Chondrocyte (in vitro differentiated cells): ENCODE measurements at regions not wholly inside any gene's neighbourhood (a gene's known extent, or its start where the extent isn't known, plus 50 kb on each side); places are given as distances from the start of the nearest gene placed in this dataset.

Experiments
- DNase-seq: peaks from one replicate; pipeline ENCODE4 v3.0.0; 2021; ENCODE audit warnings: mixed read lengths, low spot score
- H3K27ac Mint-ChIP-seq: one replicate; pipeline ENCODE4 v1.8.0; 2021; ENCODE audit warnings: mild to moderate bottlenecking, moderate library complexity, mixed read lengths; ENCODE audit not compliant: unreplicated experiment
- H3K27me3 Mint-ChIP-seq: 2 replicates; pipeline ENCODE4 v1.8.0; 2021; ENCODE audit warnings: low read depth, mixed read lengths
- H3K36me3 Mint-ChIP-seq: 2 replicates; pipeline ENCODE4 v1.8.0; 2021; ENCODE audit warnings: low read depth, mixed read lengths
- H3K4me1 Mint-ChIP-seq: 2 replicates; pipeline ENCODE4 v1.8.0; 2021; ENCODE audit warnings: low read depth, mild to moderate bottlenecking, mixed read lengths
- H3K4me3 Mint-ChIP-seq: one replicate; pipeline ENCODE4 v1.8.0; 2021; ENCODE audit warnings: mild to moderate bottlenecking, moderate library complexity, mixed read lengths; ENCODE audit not compliant: unreplicated experiment
- H3K9me3 Mint-ChIP-seq: 2 replicates; pipeline ENCODE4 v1.8.0; 2021; ENCODE audit warnings: low read depth, mixed read lengths
- TF ChIP-seq, protein P1 (sequence below): fragments of 200-600 bp; sonication (generic); IDR thresholded peaks from 2 replicates; pipeline ENCODE4 v1.5.0; 2021; ENCODE audit warnings: antibody characterized with exemption, mild to moderate bottlenecking, moderate library complexity

DNA sequence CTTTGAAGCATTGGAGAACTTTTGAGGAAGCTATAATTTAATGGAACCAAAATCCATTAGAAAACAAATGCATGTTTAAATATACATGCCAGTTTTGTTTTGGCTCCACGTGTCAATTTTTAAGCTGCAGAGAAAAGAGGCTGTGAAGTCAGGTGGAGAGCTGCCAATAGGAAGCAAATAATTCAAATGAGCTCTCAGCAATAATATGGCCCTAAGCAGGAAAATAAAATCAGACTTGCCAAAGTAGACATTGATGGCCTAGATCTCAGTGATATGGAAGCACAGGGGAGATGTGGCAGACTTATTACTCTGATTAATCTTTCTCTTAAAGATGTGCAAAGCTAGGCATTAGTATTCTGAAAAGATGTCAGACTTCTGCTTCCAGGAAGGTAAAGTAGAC is 769.8 kb upstream of the NDST4 start:
- Mint-ChIP-seq H3K36me3 (no peaks in the 10 kb centered on the region), H3K27me3 (no peaks in the 10 kb centered on the region), H3K4me1 (no peaks in the 10 kb centered on the region), H3K9me3 (no peaks in the 10 kb centered on the region), H3K27ac (no peak overlapping the region), H3K4me3 (no peak overlapping the region)
- TF ChIP-seq, protein P1, sequence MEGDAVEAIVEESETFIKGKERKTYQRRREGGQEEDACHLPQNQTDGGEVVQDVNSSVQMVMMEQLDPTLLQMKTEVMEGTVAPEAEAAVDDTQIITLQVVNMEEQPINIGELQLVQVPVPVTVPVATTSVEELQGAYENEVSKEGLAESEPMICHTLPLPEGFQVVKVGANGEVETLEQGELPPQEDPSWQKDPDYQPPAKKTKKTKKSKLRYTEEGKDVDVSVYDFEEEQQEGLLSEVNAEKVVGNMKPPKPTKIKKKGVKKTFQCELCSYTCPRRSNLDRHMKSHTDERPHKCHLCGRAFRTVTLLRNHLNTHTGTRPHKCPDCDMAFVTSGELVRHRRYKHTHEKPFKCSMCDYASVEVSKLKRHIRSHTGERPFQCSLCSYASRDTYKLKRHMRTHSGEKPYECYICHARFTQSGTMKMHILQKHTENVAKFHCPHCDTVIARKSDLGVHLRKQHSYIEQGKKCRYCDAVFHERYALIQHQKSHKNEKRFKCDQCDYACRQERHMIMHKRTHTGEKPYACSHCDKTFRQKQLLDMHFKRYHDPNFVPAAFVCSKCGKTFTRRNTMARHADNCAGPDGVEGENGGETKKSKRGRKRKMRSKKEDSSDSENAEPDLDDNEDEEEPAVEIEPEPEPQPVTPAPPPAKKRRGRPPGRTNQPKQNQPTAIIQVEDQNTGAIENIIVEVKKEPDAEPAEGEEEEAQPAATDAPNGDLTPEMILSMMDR = no peak
- DNase-seq = no peak

DNA sequence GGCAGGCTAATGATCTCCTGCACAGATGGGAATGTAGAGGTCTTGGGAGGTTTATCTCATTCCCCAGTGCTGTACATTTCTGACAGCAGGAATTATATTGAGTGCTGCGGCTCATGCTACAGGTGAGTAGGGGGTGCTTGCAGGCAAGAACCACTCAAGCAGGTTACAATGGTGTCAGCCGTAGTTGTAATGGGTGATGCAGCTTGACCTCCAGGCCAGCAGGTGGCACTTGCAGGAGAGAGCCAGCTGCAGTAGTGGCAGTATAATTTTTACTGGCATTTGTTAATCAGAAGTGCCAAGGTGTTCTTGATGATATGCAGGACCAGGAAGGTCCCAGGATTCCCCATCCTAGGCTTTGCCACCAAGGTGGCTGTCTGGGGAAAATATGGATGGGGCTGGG is 759.6 kb upstream of the NDST4 start:
- Mint-ChIP-seq H3K36me3 (peaks cover 1% of the 10 kb centered on the region), H3K4me3 (no peak overlapping the region), H3K9me3 (no peaks in the 10 kb centered on the region), H3K27me3 (peaks cover 3% of the 10 kb centered on the region), H3K4me1 (peaks cover 3% of the 10 kb centered on the region), H3K27ac (no peak overlapping the region)
- no peak for DNase-seq
- TF ChIP-seq, protein P1 = no peak

GRCh38 chr4:115871596-115871995 is 758.2 kb upstream of the NDST4 start:
- Mint-ChIP-seq H3K36me3 (peaks cover 1% of the 10 kb centered on the region), H3K27ac (no peak overlapping the region), H3K27me3 (peaks cover 3% of the 10 kb centered on the region), H3K9me3 (no peaks in the 10 kb centered on the region), H3K4me3 (no peak overlapping the region), H3K4me1 (peaks cover 3% of the 10 kb centered on the region)
- DNase-seq = no peak
- TF ChIP-seq, protein P1 = no peak

GRCh38 chr4:115866364-115866896 is 753.0 kb upstream of the NDST4 start:
- H3K4me3 Mint-ChIP-seq = no peak overlapping the region
- H3K27ac Mint-ChIP-seq = no peak overlapping the region
- DNase-seq = no peak
- TF ChIP-seq, protein P1 = no peak
- no peaks in the 10 kb centered on the region for H3K4me1 Mint-ChIP-seq
- H3K27me3 Mint-ChIP-seq = peaks cover 3% of the 10 kb centered on the region
- no peaks in the 10 kb centered on the region for H3K9me3 Mint-ChIP-seq
- H3K36me3 Mint-ChIP-seq = peaks cover 1% of the 10 kb centered on the region

DNA sequence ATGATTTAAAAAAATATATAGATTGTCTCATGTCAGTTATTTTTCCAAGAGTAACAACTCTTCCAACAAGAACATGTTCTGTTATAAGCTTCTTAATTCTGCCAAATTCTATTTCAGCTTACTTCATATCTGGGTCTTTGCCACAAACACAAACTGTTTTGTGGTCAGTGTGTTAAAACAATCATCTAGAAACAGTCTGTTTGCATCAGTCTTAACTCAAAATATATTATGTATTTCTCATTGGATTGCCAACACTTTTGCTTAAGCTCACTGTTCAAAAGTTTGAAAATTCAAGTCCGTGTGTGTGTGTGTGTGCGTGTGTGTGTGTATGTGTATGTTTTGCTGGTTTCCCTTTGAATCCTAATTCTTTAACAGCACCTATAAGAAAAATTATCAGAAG is 752.3 kb upstream of the NDST4 start:
- Mint-ChIP-seq H3K27ac (no peak overlapping the region), H3K36me3 (peaks cover 1% of the 10 kb centered on the region), H3K9me3 (no peaks in the 10 kb centered on the region), H3K4me1 (no peaks in the 10 kb centered on the region), H3K27me3 (peaks cover 3% of the 10 kb centered on the region), H3K4me3 (no peak overlapping the region)
- TF ChIP-seq, protein P1 = no peak
- no peak for DNase-seq
